DMS53 treated with DMSO at 0.1 percent for 48 hours (cell line): ENCODE measurements at regions not wholly inside any gene's neighbourhood (a gene's known extent, or its start where the extent isn't known, plus 50 kb on each side); places are given as distances from the start of the nearest gene placed in this dataset.
"Not testable (repeated sequence)": the region's sequence is repeated elsewhere in the genome, so short reads cannot be mapped to it uniquely, and the experiment has no call there.

ENCODE experiments used
- DNase-seq: peaks from one replicate; lab custom pipeline; 2025; ENCODE audit not compliant: unreplicated experiment; lab: John Stamatoyannopoulos, UW

DNA sequence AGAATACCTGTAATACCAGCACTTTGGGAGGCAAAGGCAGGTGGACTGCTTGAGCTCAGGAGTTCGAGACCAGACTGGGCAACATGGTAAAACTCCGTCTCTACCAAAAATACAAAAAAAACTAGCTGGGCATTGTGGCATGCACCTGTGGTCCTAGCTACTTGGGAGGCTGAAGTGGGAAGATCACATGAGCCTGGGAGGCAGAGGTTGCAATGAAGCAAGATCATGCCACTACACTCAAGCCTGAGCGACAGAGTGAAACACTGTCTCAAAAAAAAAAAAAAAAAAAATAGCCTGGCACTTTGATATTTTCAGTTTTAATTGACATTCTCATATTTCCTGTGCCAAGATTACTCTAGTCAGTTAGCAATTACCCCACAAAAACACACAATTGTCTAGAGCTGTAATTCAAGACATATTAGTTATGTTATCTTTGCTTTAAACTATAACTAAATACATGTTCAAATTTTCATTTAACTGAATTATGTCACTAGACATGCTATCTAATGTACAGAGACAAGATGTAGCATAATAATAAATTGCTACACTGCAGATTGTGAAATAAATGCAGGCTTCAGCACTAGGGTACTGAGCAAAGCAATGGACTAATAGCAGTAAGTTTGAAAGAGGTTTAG is 378.2 kb upstream of the GRAMD2B start:
- DNase-seq, result no peak

DNA sequence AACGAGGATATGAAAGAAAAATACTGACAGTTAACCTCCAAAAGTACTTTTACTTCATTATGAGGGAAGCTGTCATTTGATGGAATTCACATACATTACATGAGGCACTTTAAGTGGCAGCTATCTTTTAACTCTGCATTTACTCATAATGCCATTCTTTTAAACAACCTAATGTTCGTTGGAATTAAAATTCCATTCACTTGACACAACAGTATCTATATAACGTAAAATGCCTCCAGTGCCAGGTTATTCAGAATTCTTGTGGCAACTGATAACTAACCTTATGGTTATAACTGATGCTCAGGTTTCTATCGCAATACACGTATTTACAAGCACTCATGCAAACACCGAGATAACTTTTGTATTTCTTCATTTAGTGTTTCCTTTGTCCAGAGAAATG is 376.9 kb upstream of the GRAMD2B start:
- no peak for DNase-seq

- no peak for DNase-seq
Observed at GRCh38 chr5:126046846-126047571, 376.2 kb upstream of the GRAMD2B start.

DNA sequence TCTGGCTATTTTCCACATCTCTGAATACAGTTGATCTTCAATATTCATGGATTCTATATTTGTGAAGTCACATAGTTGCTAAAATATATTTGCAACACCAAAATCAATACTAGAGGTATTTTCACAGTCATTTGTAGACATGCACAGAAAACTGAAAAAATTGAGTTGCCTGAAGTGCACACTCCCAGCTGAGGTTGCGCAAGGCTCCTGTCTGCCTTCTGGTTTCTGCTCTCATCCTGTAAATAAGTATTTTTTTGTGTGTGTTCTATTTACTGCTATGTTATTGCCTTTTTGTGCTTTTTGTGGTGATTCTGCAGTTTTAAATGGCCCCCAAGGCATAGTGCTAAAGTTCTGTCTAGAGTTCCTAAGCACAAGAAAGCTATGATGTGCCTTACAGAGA is 371.1 kb upstream of the GRAMD2B start:
- DNase-seq, result no peak

DNA sequence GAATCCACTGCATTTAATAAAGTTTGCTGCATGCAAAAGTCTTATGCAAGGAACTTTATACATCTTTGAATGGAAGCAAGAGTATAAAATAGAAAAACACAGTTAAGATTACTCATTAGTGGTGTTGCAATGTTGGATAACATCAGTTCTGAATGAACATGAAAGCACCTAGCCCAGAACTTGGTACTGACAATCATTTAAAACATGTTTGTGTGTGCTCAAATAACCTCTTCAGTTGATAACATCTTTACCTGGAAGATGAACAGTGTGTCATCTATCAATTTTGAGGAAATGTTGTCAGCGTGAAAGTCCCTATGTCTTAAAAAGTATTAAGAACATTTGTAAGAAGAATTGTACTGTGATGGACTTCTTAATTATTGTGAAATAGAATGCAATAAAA is 370.4 kb upstream of the GRAMD2B start:
- DNase-seq, result no peak

GRCh38 chr5:126053630-126054029 is 369.6 kb upstream of the GRAMD2B start:
- DNase-seq, result no peak

- DNase-seq, result no peak
Observed at GRCh38 chr5:126054577-126055347, 368.4 kb upstream of the GRAMD2B start.

- no peak for DNase-seq
Observed at GRCh38 chr5:126055348-126055729, 367.9 kb upstream of the GRAMD2B start.

DNA sequence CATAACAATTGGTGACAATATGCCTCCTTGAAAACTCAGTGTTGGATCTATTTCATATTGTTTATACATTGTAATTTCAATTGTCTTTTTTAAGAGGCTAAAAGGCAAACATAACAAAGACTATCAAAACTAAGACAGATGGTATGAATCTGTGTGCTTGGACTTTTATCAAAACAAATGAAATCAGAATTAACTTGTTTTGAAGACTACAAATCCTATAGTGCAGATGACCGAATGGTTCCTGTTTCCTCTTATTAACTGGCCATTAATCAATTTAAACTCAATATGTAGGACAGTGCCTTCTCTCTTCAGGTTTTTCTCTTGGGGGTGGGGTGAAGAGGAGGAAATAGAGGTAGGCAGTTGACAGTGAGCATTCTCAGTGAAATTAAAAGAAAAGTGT is 366.9 kb upstream of the GRAMD2B start:
- no peak for DNase-seq

DNA sequence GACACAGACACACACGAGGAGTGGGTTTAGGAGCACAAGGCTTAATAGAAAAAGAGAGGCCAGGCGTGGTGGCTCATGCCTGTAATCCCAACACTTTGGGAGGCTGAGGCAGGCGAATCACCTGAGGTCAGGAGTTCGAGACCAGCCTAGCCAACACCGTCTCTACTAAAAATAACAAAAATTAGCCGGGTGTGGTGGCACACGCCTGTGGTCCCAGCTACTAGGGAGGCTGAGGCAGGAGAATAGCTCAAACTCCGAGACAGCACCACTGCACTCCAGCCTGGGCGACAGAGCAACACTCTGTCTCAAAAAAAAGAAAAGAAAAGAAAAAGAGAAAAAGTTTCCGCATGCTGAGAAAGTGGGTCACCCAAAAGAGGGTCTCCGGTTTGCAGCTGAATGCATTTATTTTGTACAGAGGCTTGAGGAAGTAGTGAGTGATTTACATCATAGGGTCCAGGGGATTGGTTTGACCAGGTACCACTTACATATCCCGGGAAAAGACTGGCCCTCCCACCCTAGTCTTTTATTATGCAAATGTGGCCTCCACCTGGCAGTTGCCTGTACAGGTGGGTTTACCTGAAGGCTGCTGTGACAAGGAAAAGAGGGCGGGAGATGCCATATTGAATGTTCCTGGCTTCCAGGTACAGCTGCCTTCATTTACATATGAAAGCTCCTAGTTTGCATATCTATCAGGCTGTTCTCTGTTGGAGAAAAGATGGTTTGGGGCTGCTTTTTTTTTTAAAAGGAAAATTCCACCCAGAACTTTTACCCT is 366.2 kb upstream of the GRAMD2B start:
- no peak for DNase-seq

- DNase-seq, result not testable (repeated sequence)
Observed at GRCh38 chr5:126058392-126058791, 364.8 kb upstream of the GRAMD2B start.

DNA sequence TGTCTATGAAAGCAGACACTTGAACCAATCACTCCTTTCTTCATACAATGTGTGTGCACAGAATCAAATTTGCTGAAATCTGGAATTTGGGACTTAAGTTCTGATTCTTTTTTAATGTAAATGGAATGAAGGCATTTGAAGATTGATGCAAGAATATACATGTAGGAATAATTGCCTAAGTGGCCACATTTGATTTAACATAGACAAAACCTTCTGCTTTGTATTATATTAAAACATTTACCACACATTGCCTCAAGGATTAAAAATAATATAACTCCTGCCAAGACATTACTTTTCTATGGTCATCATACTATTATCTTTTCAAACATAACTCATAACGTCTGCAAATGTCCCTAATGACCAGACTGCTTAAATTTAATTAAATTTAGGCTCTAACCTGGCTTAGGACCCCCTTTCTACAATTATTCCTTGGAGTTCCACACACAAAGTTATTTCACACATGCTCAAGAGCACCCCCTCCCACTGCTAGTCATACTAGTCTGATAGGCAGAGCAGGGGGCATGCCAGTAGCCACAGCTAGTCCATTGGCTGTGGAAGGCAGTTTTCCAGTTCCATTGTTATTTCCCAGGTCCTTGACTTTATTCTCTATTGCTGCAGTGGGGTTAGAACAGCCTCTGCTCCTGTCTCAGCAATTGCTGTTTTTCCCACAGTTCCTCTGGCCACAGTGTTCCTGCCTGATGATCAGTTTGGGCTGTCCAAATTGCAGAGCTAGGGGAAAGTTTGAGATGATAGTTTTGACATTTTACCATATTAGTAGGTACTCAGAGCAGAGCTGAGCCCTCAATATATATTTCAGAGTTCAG is 360.6 kb upstream of the GRAMD2B start:
- DNase-seq, result no peak

DNA sequence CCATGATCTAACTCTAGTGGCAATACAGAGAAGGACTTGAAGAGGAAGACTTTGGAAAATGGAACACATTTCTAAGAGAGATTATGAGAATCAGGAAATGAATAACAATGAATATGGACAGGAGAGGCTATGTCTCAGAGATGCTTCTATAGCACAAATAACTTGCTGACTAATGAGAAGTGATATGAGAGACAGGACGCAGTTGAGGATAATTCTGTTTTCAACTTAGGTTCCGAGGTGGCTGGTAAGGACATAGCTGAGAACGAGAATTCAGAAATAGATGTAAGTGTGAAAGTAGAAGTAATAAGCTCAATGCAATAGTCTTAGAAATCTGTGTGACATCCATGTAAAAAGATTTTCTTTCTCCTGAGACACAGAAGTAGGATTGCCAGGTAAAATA is 358.1 kb upstream of the GRAMD2B start:
- no peak for DNase-seq

DNA sequence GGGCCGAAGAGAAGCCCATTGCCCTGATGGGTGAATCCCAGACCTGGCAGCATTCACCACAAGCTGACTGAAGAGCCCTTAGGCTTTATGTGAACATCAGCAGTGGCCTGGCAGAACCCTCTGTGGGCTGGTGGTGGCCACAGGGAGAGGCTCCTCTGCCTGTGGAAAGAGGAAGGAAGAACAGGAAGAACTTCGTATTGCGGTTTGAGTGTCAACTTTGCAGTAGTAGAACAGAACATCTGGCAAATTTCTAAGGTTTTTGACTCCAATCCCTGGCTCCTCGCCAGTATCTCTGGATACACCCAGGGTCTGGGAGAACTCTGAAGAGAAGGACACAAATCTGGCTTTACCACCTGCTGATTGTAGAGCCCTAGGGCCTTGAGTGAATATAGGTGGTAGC is 356.4 kb upstream of the GRAMD2B start:
- no peak for DNase-seq

- no peak for DNase-seq
Observed at GRCh38 chr5:126067404-126067803, 355.8 kb upstream of the GRAMD2B start.

GRCh38 chr5:126069329-126069728 is 353.9 kb upstream of the GRAMD2B start:
- DNase-seq, result no peak

DNA sequence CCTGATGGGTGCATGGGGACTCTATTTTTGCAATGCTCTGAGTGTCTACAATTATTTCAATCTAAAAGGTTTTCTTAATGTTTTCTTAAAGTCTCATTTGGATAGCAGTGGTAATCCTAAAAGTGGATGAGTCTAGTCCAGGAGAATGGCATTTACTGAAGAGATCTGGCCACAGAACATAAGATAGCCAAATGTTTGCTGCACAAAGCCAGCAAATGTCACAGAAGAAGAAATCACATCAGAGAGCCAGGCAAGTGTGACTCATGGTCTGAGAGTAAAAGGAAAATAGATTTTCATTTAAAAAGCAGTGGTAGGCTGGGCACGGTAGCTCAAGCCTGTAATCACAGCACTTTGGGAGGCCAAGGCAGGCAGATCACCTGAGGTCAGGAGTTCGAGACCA is 352.7 kb upstream of the GRAMD2B start:
- no peak for DNase-seq

GRCh38 chr5:126074538-126074937 is 348.7 kb upstream of the GRAMD2B start:
- no peak for DNase-seq

DNA sequence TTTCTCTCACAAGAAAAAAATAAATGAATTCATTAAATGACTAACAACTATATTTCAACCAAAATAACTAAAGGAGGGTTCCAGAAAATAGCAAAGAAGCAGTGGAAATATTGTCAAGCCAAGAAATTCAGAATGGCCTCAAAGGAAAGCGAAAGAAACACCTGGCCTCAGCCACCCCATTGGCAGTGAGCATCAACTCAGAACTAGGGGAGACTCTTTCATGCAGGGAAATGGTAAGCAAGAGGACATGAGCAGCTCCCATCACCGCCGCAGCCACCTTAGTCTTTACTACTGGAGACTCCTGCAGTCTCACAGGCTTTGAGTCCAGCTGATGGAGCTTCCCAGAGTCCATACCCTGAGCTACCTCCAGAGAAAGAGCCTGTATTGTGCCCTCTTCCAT is 343.9 kb upstream of the GRAMD2B start:
- no peak for DNase-seq

DNA sequence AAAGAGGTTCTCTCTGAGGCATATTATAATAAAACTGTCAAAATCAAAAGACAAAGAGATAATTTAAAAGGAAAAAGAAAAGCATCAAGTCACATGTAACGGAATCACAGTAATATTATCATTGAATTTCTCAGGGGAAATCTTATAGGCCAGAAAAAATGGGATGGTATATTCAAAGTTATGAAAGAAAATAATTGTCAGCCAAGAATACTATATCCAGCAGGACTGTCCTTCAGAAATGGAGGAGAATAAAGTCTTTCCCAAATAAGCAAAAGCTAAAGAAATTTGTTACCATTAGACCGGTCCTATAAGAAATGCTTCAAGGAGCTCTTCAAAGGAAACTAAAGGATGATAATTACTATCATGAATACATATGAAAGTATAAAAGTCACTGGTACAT is 342.0 kb upstream of the GRAMD2B start:
- DNase-seq, result no peak

DNA sequence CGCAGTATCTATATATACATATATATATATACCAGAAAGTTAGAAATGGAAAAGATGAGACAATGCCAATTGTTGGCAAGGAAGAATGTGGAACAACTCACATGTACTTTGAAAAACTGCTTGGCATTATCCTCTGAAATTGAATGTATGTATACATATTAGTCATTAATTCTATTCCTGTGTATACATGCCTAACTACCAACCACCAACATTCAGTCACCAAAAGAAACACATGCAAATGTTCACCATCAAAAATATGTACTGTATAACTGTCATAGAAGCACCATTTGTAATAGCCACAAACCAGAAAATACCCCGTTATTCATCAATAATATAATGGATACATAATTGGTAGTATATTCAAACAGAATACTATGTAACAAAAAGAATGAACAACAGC is 330.2 kb upstream of the GRAMD2B start:
- DNase-seq, result no peak
